Endothelial cell of umbilical vein (primary cell): ENCODE measurements at regions not wholly inside any gene's neighbourhood (a gene's known extent, or its start where the extent isn't known, plus 50 kb on each side); places are given as distances from the start of the nearest gene placed in this dataset.

Experiments
- BruUV-seq: library from RNA; stranded (reverse); fragments of 400-500 nt; replicated peaks from 2 replicates; lab custom pipeline; 2021; lab: Mats Ljungman, UMichigan
- CTCF ChIA-PET: fragments of 300-600, 350-600 bp; sonication (Branson Sonifier 250); formaldehyde crosslinking; loops from one replicate; lab custom pipeline; 2021; ENCODE audit warnings: antibody characterized with exemption, inconsistent platforms; lab: Charles Lee
- POLR2A ChIA-PET: fragments of 300-600, 350-600 bp; sonication (Branson Sonifier 250); formaldehyde crosslinking; loops from one replicate; lab custom pipeline; 2021; ENCODE audit warnings: antibody characterized with exemption, inconsistent platforms; lab: Charles Lee
- DNase-seq: peaks from one replicate; pipeline ENCODE4 v3.0.0-alpha.2; 2011; ENCODE audit warnings: low read depth, low spot score
- FAIRE-seq: peaks from 2 replicates; lab custom pipeline; 2011; peaks lifted over from hg19 to GRCh38; lab: Jason Lieb, UNC
- H2AFZ ChIP-seq: 2 replicates; pipeline ENCODE4 v1.6.0; 2012; ENCODE audit warnings: low read depth, low read length, control low read depth, inconsistent platforms
- H3K27ac ChIP-seq: 2 replicates; pipeline ENCODE4 v1.5.1; 2011; ENCODE audit warnings: low read depth, mild to moderate bottlenecking, control low read depth, low read length, moderate library complexity; ENCODE audit not compliant: insufficient read depth
- H3K27me3 ChIP-seq, 2 experiments: 2 replicates each; pipeline versions ENCODE4 v1.6.0 to v1.6.1; 2011; ENCODE audit warnings: low read length in 2 of 2, mixed read lengths in 1 of 2; ENCODE audit not compliant: control insufficient read depth in 2 of 2, insufficient read depth in 2 of 2
- H3K36me3 ChIP-seq, 2 experiments: 2 replicates in 1 of 2; 3 replicates in 1 of 2; pipeline ENCODE4 v1.5.1; 2011; ENCODE audit warnings: low read length in 2 of 2, mild to moderate bottlenecking in 1 of 2, moderate library complexity in 1 of 2; ENCODE audit not compliant: control insufficient read depth in 2 of 2, insufficient read depth in 2 of 2; ENCODE audit errors: extremely low read depth in 1 of 2
- H3K4me1 ChIP-seq: 3 replicates; pipeline ENCODE4 v1.5.1; 2011; ENCODE audit warnings: mild to moderate bottlenecking, low read length; ENCODE audit not compliant: control insufficient read depth, insufficient read depth; ENCODE audit errors: extremely low read depth
- H3K4me2 ChIP-seq: 2 replicates; pipeline ENCODE4 v1.6.1; 2011; ENCODE audit warnings: low read length, control low read depth, mixed read lengths; ENCODE audit not compliant: insufficient read depth
- H3K4me3 ChIP-seq, 3 experiments: fragments of 200-600 bp in 1 of 3; sonication (generic), shearing (Covaris generic) in 1 of 3; replicated peaks in 1 of 3; 2 replicates each; pipeline ENCODE4 v1.5.1; 2011 to 2016; ENCODE audit warnings: control low read depth in 3 of 3, low read length in 3 of 3, mild to moderate bottlenecking in 2 of 3, inconsistent platforms in 1 of 3, low read depth in 1 of 3, moderate library complexity in 1 of 3; ENCODE audit not compliant: insufficient read depth in 1 of 3
- H3K79me2 ChIP-seq: 2 replicates; pipeline ENCODE4 v1.6.0; 2012; ENCODE audit warnings: low read length, inconsistent platforms; ENCODE audit not compliant: control insufficient read depth, insufficient read depth
- H3K9ac ChIP-seq: replicated peaks from 2 replicates; pipeline ENCODE3; 2011; ENCODE audit warnings: low read length, control low read depth; ENCODE audit not compliant: insufficient read depth; ENCODE audit errors: extremely low read depth
- H3K9me1 ChIP-seq: replicated peaks from 3 replicates; pipeline ENCODE4 v1.6.0; 2011; ENCODE audit warnings: mild to moderate bottlenecking, low read length; ENCODE audit not compliant: control insufficient read depth, insufficient read depth; ENCODE audit errors: extremely low read depth
- H3K9me3 ChIP-seq: replicated peaks from 2 replicates; pipeline ENCODE4 v1.5.1; 2012; ENCODE audit warnings: low read length, inconsistent platforms; ENCODE audit not compliant: control insufficient read depth, insufficient read depth
- H4K20me1 ChIP-seq: replicated peaks from 2 replicates; pipeline ENCODE3; 2011; ENCODE audit warnings: mild to moderate bottlenecking, low read length; ENCODE audit not compliant: control insufficient read depth, insufficient read depth; ENCODE audit errors: extremely low read depth
- CTCF ChIP-seq, 2 donors: IDR thresholded peaks; 1 replicate in 1 of 2; 2 replicates in 1 of 2; pipeline ENCODE4 v1.5.1; 2011; ENCODE audit warnings: low read length in 2 of 2, mild to moderate bottlenecking in 2 of 2, moderate library complexity in 2 of 2, control low read depth in 1 of 2, inconsistent platforms in 1 of 2, low read depth in 1 of 2; ENCODE audit not compliant: insufficient read depth in 1 of 2; ENCODE audit errors: extremely low read depth in 1 of 2
- FOS ChIP-seq: IDR thresholded peaks from 2 replicates; pipeline ENCODE4 v1.6.1; 2011; ENCODE audit warnings: mild to moderate bottlenecking, low read length, moderate library complexity, borderline replicate concordance; ENCODE audit not compliant: insufficient read depth
- JUN ChIP-seq: IDR thresholded peaks from 2 replicates; pipeline ENCODE4 v1.6.1; 2011; ENCODE audit warnings: borderline replicate concordance, low read depth; ENCODE audit not compliant: insufficient read length, insufficient read depth
- dilution Hi-C: fragments of 300-500 bp; cut with MboI; formaldehyde crosslinking; loops from one replicate; pipeline ENCODE4 v1.15.0; 2019; ENCODE audit warnings: low sequenced_read_pairs; ENCODE audit not compliant: extremely low pct_ligation_motif_present
- intact Hi-C: fragments of 100-400 bp; cut with micrococcal nuclease; formaldehyde crosslinking; loops from one replicate; pipeline ENCODE4 v1.10.0; 2022
- TF ChIP-seq, protein P1 (sequence below): IDR thresholded peaks from 2 replicates; pipeline ENCODE4 v1.6.1; 2011; ENCODE audit not compliant: insufficient read depth, insufficient read length

DNA sequence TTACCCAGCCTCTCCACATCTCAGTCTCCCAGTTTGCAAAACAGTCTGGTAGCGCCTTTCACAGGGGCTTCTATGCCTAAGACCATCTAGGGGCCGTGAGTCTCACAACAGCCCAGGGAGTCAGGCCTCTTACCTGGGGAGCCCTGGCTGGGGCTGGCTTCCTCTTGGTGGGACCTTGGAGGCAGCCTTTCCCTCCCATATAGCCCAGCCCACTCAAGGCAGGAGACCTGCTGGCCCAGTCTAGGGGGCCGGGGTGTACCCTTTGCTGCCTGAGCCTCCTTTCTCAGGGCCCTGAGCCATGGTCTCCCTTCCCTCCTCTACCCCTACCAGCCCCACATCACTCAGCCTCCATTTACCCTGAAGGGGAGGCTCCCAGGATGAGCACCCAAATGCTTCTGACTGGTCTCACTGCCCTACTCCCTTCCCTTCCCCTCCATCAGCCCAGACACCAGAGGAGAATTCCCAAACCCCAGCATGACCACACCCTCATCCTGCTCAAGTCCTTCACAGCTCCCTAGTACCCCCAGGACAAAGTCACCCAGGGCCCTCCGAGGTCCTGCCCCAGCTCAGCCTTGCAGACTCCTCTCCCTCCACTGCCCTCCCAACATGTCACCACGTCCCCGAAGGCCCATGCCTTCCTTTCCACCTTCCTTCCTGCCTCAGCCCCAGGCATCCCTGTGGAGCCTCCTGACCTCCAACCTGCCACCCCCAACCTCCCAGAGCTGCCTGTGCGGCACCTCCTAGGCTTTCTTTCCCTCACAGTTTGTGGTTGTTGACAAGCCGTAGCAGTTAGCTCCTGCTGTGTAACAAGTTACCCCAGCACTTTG is 55.3 kb downstream of the BARX1 start:
- Histone ChIP-seq H3K9me1 (no peaks in the 10 kb centered on the region), H3K4me2 (no peak overlapping the region), H3K9ac (no peak overlapping the region), H3K36me3 (no peaks in the 10 kb centered on the region), H3K27me3 (no peaks in the 10 kb centered on the region), H3K9me3 (no peaks in the 10 kb centered on the region), H3K4me3 (no peak overlapping the region), H3K79me2 (no peaks in the 10 kb centered on the region), H3K27ac (no peak overlapping the region), H3K4me1 (no peaks in the 10 kb centered on the region), H2AFZ (no peak overlapping the region), H4K20me1 (no peaks in the 10 kb centered on the region)
- DNase-seq (no peak), FAIRE-seq (no peak)
- intact Hi-C loops (no loop called here), dilution Hi-C loops (no loop called here)
- no TSS peak for BruUV-seq
- ChIA-PET CTCF (interaction anchor here (0.8 kb wide), 1 partner anchor 72 kb away, joined by 3 read pairs; no protein-coding TSS in a partner anchor), POLR2A (no interaction called here)
- TF ChIP-seq JUN, result no peak
- TF ChIP-seq, protein P1, sequence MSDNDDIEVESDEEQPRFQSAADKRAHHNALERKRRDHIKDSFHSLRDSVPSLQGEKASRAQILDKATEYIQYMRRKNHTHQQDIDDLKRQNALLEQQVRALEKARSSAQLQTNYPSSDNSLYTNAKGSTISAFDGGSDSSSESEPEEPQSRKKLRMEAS, result no peak
- no peak for TF ChIP-seq FOS
- no peak for TF ChIP-seq CTCF (IDR thresholded peaks at IDR 0.05; ENCODE audit: extremely low read depth in 1 of 2, insufficient read depth in 1 of 2, low read depth in 1 of 2, low read length in 2 of 2)
